Neuronal stem cell (in vitro differentiated cells): ENCODE measurements at regions not wholly inside any gene's neighbourhood (a gene's known extent, or its start where the extent isn't known, plus 50 kb on each side); places are given as distances from the start of the nearest gene placed in this dataset.

Experiments
- DNase-seq: peaks from one replicate; pipeline ENCODE4 v3.0.0-alpha.2; 2013; ENCODE audit warnings: low spot score
- H2AFZ ChIP-seq: one replicate; pipeline ENCODE4 v1.6.1; 2013; ENCODE audit warnings: mild to moderate bottlenecking, low read length, inconsistent platforms
- H2AK5ac ChIP-seq: 2 replicates; pipeline ENCODE4 v1.6.1; 2013; ENCODE audit warnings: low read depth, mild to moderate bottlenecking, inconsistent platforms, low read length, moderate library complexity, mixed read lengths
- H2BK120ac ChIP-seq: 2 replicates; pipeline ENCODE4 v1.6.1; 2013; ENCODE audit warnings: low read depth, mild to moderate bottlenecking, inconsistent platforms, low read length, moderate library complexity, mixed read lengths
- H2BK12ac ChIP-seq: one replicate; pipeline ENCODE4 v1.6.1; 2013; ENCODE audit warnings: low read length, inconsistent platforms
- H2BK15ac ChIP-seq: 2 replicates; pipeline ENCODE4 v1.6.1; 2013; ENCODE audit warnings: mild to moderate bottlenecking, low read length, inconsistent platforms, mixed read lengths
- H2BK5ac ChIP-seq: one replicate; pipeline ENCODE4 v1.6.1; 2013; ENCODE audit warnings: inconsistent platforms, mild to moderate bottlenecking, low read length, moderate library complexity
- H3K14ac ChIP-seq: one replicate; pipeline ENCODE4 v1.6.1; 2013; ENCODE audit warnings: low read length, inconsistent platforms
- H3K18ac ChIP-seq: 2 replicates; pipeline ENCODE4 v1.6.1; 2013; ENCODE audit warnings: low read length, inconsistent platforms
- H3K23ac ChIP-seq: 2 replicates; pipeline ENCODE4 v1.6.1; 2013; ENCODE audit warnings: low read depth, mild to moderate bottlenecking, mixed read lengths, low read length, inconsistent platforms; ENCODE audit not compliant: poor library complexity
- H3K27ac ChIP-seq: replicated peaks from 3 replicates; pipeline ENCODE4 v1.5.1; 2013; ENCODE audit warnings: low read length, inconsistent platforms
- H3K27me3 ChIP-seq, 3 experiments: 2 replicates each; pipeline ENCODE4 v1.6.1; 2013; ENCODE audit warnings: low read length in 3 of 3, mild to moderate bottlenecking in 2 of 3, inconsistent platforms in 1 of 3, low read depth in 1 of 3, mixed read lengths in 1 of 3, moderate library complexity in 1 of 3; ENCODE audit not compliant: control insufficient read depth in 3 of 3, insufficient read depth in 3 of 3
- H3K36me3 ChIP-seq, 2 donors: replicated peaks in 1 of 2; 2 replicates each; pipeline ENCODE4 v1.6.1; 2013; ENCODE audit warnings: low read length in 2 of 2; ENCODE audit not compliant: control insufficient read depth in 2 of 2, insufficient read depth in 2 of 2
- H3K4ac ChIP-seq: 2 replicates; pipeline ENCODE4 v1.6.1; 2013; ENCODE audit warnings: inconsistent platforms, mild to moderate bottlenecking, low read length, moderate library complexity
- H3K4me1 ChIP-seq, 2 donors: 1 replicate in 1 of 2; 2 replicates in 1 of 2; pipeline ENCODE4 v1.6.1; 2013; ENCODE audit warnings: low read length in 2 of 2, low read depth in 1 of 2; ENCODE audit not compliant: control insufficient read depth in 2 of 2, insufficient read depth in 1 of 2
- H3K4me2 ChIP-seq: one replicate; pipeline ENCODE4 v1.6.1; 2013; ENCODE audit warnings: mild to moderate bottlenecking, low read length, inconsistent platforms; ENCODE audit not compliant: insufficient read depth, poor library complexity, severe bottlenecking
- H3K4me3 ChIP-seq, 2 donors: 2 replicates each; pipeline ENCODE4 v1.5.1; 2013; ENCODE audit warnings: low read length in 2 of 2, mild to moderate bottlenecking in 2 of 2, inconsistent platforms in 1 of 2, moderate library complexity in 1 of 2
- H3K79me1 ChIP-seq: one replicate; pipeline ENCODE4 v1.6.1; 2013; ENCODE audit warnings: low read depth, mild to moderate bottlenecking, inconsistent platforms, low read length, moderate library complexity
- H3K9ac ChIP-seq: one replicate; pipeline ENCODE4 v1.6.1; 2013; ENCODE audit warnings: mild to moderate bottlenecking, low read depth, low read length, inconsistent platforms; ENCODE audit not compliant: poor library complexity
- H3K9me3 ChIP-seq, 2 donors: replicated peaks in 1 of 2; 2 replicates each; pipeline versions ENCODE3 to v1.6.1; 2013; ENCODE audit warnings: low read length in 2 of 2, mild to moderate bottlenecking in 2 of 2, inconsistent platforms in 1 of 2, low read depth in 1 of 2, mixed read lengths in 1 of 2, moderate library complexity in 1 of 2; ENCODE audit not compliant: control insufficient read depth in 2 of 2, insufficient read depth in 1 of 2
- H4K8ac ChIP-seq: one replicate; pipeline ENCODE4 v1.6.1; 2013; ENCODE audit warnings: low read depth, mild to moderate bottlenecking, inconsistent platforms, low read length, moderate library complexity
- H4K91ac ChIP-seq: one replicate; pipeline ENCODE4 v1.6.1; 2013; ENCODE audit warnings: low read length, low read depth, mild to moderate bottlenecking, inconsistent platforms; ENCODE audit not compliant: poor library complexity
- WGBS, 2 donors: extraction: QIAGEN DNeasy Blood & Tissue Kit; methylation state at CpG; one replicate each; pipeline ENCODE4 v1.1.7; 2013; ENCODE audit warnings: missing lambda C conversion rate in 2 of 2, mixed read lengths in 1 of 2; ENCODE audit not compliant: insufficient read length in 2 of 2, insufficient replicate concordance in 1 of 2; ENCODE audit errors: extremely low coverage in 2 of 2; 5-methylcytosine and 5-hydroxymethylcytosine counted together

DNA sequence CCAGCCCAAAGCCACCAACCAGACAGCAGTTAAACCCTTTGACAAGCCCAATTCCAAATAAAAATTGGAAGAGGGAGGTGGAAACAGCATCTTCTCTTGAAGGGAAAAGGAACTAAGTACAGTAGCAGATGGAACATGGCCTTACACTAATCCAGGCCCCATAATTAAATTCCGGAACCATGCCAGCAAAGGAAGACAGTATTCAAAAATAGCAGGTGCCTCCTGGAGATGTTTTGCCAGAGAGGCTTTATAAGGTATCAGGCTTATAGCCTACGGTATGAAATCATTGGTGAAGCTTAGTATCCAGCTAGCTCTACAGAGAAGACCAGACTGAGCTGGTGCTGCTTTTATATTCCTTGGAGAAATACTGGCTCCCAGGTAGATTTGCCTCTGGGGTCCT, 344.1 kb upstream of the API5 start:
- no peak overlapping the region for H2BK15ac ChIP-seq
- no peak for DNase-seq
- no peak overlapping the region for H4K91ac ChIP-seq
- H3K14ac ChIP-seq = no peak overlapping the region
- H3K4ac ChIP-seq = no peak overlapping the region
- H3K9ac ChIP-seq = no peak overlapping the region
- no peak overlapping the region for H3K27ac ChIP-seq
- no peak overlapping the region for H2BK5ac ChIP-seq
- no peak overlapping the region for H3K4me3 ChIP-seq
- H3K18ac ChIP-seq = no peak overlapping the region
- peaks cover 0 to 5% of the 10 kb centered on the region in 2 donors for H3K4me1 ChIP-seq
- no peaks in the 10 kb centered on the region for H3K9me3 ChIP-seq
- no peak overlapping the region for H3K4me2 ChIP-seq
- no peak overlapping the region for H2BK120ac ChIP-seq
- no peaks in the 10 kb centered on the region for H3K27me3 ChIP-seq
- H2BK12ac ChIP-seq = no peak overlapping the region
- H3K79me1 ChIP-seq = no peaks in the 10 kb centered on the region
- no peak overlapping the region for H2AK5ac ChIP-seq
- no peak overlapping the region for H2AFZ ChIP-seq
- no peaks in the 10 kb centered on the region for H3K36me3 ChIP-seq
- no CpG with 5 or more reads among the region's 2 CpGs for WGBS, 2 donors
- no peak overlapping the region for H4K8ac ChIP-seq
- no peak overlapping the region for H3K23ac ChIP-seq

DNA sequence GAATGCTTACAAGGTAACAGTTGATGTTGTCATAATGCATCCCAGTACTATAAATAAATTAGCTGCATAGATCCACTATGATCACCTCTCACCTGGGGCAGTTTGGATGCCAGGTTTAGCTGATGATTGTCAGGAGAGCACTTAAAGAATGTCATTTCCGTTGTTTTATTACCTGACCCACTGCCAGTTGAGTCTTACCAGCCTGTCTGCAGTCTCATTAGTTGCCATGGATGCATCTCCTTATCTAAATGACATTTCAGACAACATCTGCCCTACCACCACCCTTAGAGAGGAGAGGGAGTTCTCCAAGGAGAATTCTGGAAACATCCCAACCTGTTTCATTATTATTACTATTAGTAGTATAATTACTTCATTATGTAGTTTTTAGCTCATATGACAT, 339.1 kb upstream of the API5 start:
- H3K4me2 ChIP-seq = no peak overlapping the region
- H2BK120ac ChIP-seq = no peak overlapping the region
- no peaks in the 10 kb centered on the region for H3K36me3 ChIP-seq
- no peaks in the 10 kb centered on the region for H3K27me3 ChIP-seq
- no peak overlapping the region for H3K14ac ChIP-seq
- no peak overlapping the region for H2AFZ ChIP-seq
- no peak overlapping the region for H4K8ac ChIP-seq
- no peak overlapping the region for H2BK12ac ChIP-seq
- H2AK5ac ChIP-seq = no peak overlapping the region
- H3K79me1 ChIP-seq = no peaks in the 10 kb centered on the region
- H2BK5ac ChIP-seq = no peak overlapping the region
- H3K4ac ChIP-seq = no peak overlapping the region
- no peak overlapping the region for H4K91ac ChIP-seq
- no peak overlapping the region for H3K4me3 ChIP-seq
- no peaks in the 10 kb centered on the region for H3K9me3 ChIP-seq
- WGBS, 2 donors = no CpG with 5 or more reads among the region's 1 CpG
- no peak overlapping the region for H3K9ac ChIP-seq
- peaks cover 0 to 10% of the 10 kb centered on the region in 2 donors for H3K4me1 ChIP-seq
- H3K23ac ChIP-seq = no peak overlapping the region
- no peak overlapping the region for H3K18ac ChIP-seq
- DNase-seq = no peak
- H3K27ac ChIP-seq = no peak overlapping the region
- H2BK15ac ChIP-seq = no peak overlapping the region

DNA sequence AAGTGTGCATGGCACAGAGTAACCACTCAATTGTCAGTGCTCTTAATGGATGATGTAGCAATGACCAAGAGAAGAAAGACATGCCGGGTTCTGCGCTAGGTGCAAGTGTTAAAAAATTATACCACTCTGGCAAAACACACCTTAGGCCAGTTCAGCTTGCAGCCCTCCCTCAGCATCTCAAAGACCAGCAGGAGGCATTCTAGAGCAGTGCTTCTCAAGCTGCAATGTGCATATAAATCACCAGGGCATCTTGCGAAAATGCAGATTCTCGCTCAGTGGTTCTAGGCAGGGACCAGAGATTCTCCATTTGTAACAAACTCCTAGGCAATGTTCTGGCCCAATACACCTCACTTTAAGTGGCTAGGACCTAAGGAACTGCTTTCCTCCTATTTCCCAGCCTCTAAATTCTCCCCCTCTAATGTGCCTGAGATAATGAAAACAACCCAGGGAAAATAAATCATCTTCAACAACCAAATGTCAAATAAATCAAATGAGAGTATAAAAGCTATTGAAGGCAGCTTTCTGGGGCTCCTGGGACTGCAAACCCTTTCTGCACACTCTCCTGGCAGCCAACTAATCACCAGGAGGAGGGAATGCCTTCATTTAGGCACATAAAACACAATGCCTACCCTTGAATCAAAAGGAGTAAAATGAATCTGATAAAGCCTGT, 337.2 kb upstream of the API5 start:
- Histone ChIP-seq H3K36me3 (no peaks in the 10 kb centered on the region), H3K27me3 (no peaks in the 10 kb centered on the region), H3K79me1 (no peaks in the 10 kb centered on the region), H4K8ac (no peak overlapping the region), H2AFZ (no peak overlapping the region), H2BK120ac (no peak overlapping the region), H3K4ac (no peak overlapping the region), H3K4me2 (no peak overlapping the region), H3K9ac (no peak overlapping the region), H4K91ac (no peak overlapping the region), H3K18ac (no peak overlapping the region), H2BK12ac (no peak overlapping the region), H3K14ac (no peak overlapping the region), H3K4me1 (peaks cover 0 to 5% of the 10 kb centered on the region in 2 donors), H3K4me3 (no peak overlapping the region), H2AK5ac (no peak overlapping the region), H2BK5ac (no peak overlapping the region), H3K9me3 (no peaks in the 10 kb centered on the region), H2BK15ac (no peak overlapping the region), H3K23ac (no peak overlapping the region), H3K27ac (peak overlapping the region; percentile 26)
- no CpG with 5 or more reads among the region's 4 CpGs for WGBS, 2 donors
- DNase-seq = no peak

DNA sequence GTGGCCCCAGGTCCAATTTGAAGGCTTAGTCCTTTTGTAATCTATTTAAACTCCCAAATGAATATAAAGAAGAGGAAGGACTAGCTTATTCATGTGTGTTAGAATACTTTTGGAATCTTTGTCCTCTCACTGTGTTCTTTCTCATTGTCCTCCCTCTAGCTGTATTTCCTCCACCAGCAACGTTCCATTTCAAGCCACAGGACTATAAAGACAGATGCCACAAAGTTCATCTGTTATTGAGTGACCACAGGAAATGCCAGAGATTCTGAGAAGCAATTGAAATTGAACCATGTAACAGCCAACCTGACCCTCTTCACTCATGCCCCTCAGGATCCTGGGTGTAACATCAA, 336.6 kb upstream of the API5 start:
- Histone ChIP-seq H3K23ac (no peak overlapping the region), H3K36me3 (no peaks in the 10 kb centered on the region), H3K79me1 (no peaks in the 10 kb centered on the region), H3K27ac (no peak overlapping the region), H3K4me1 (peaks cover 0 to 5% of the 10 kb centered on the region in 2 donors), H3K4ac (no peak overlapping the region), H3K4me3 (no peak overlapping the region), H2BK5ac (no peak overlapping the region), H2AFZ (no peak overlapping the region), H2BK12ac (no peak overlapping the region), H3K4me2 (no peak overlapping the region), H3K27me3 (no peaks in the 10 kb centered on the region), H4K91ac (no peak overlapping the region), H2AK5ac (no peak overlapping the region), H3K9me3 (no peaks in the 10 kb centered on the region), H2BK120ac (no peak overlapping the region), H4K8ac (no peak overlapping the region), H3K18ac (no peak overlapping the region), H3K9ac (no peak overlapping the region), H3K14ac (no peak overlapping the region), H2BK15ac (no peak overlapping the region)
- no CpG with 5 or more reads among the region's 1 CpG for WGBS, 2 donors
- no peak for DNase-seq
